ACC112 (cell line): ENCODE measurements at regions not wholly inside any gene's neighbourhood (a gene's known extent, or its start where the extent isn't known, plus 50 kb on each side); places are given as distances from the start of the nearest gene placed in this dataset.
"Not testable (repeated sequence)": the region's sequence is repeated elsewhere in the genome, so short reads cannot be mapped to it uniquely, and the experiment has no call there.

ENCODE experiments used
- H2AFZ ChIP-seq: fragments of 200-600 bp; sonication (generic); one replicate; pipeline ENCODE4 v1.6.0; 2017; ENCODE audit warnings: antibody characterized with exemption, low read length; ENCODE audit not compliant: unreplicated experiment
- H3K27ac ChIP-seq: fragments of 200-600 bp; sonication (generic); 2 replicates; pipeline ENCODE4 v1.5.1; 2014; ENCODE audit warnings: low read depth, mild to moderate bottlenecking, antibody characterized with exemption, low read length, moderate library complexity
- H3K27me3 ChIP-seq: fragments of 200-600 bp; sonication (generic); 2 replicates; pipeline ENCODE4 v1.6.1; 2014; ENCODE audit warnings: mild to moderate bottlenecking, antibody characterized with exemption, low read length, moderate library complexity, mixed read lengths; ENCODE audit not compliant: insufficient read depth
- H3K36me3 ChIP-seq: fragments of 200-600 bp; sonication (generic); 2 replicates; pipeline ENCODE4 v1.6.1; 2016; ENCODE audit warnings: mild to moderate bottlenecking, antibody characterized with exemption, low read length, moderate library complexity, mixed read lengths; ENCODE audit not compliant: insufficient read depth
- H3K4me1 ChIP-seq: fragments of 200-600 bp; sonication (generic); one replicate; pipeline ENCODE4 v1.6.1; 2016; ENCODE audit warnings: low read length, mixed read lengths; ENCODE audit not compliant: insufficient read depth, unreplicated experiment, control insufficient read depth
- H3K4me3 ChIP-seq: fragments of 200-600 bp; sonication (generic); 2 replicates; pipeline ENCODE4 v1.5.1; 2014; ENCODE audit warnings: mild to moderate bottlenecking, low read depth, low read length
- H3K79me2 ChIP-seq: fragments of 200-600 bp; sonication (generic); one replicate; pipeline ENCODE4 v1.6.0; 2016; ENCODE audit warnings: low read length; ENCODE audit not compliant: control insufficient read depth, unreplicated experiment, insufficient read depth

GRCh38 chr5:71821029-71821428, 102.0 kb downstream of the CARTPT start:
- H3K36me3 ChIP-seq: no peaks in the 10 kb centered on the region
- no peak overlapping the region for H3K4me3 ChIP-seq
- H3K27ac ChIP-seq: no peak overlapping the region
- no peak overlapping the region for H2AFZ ChIP-seq
- no peaks in the 10 kb centered on the region for H3K4me1 ChIP-seq
- no peaks in the 10 kb centered on the region for H3K79me2 ChIP-seq
- peaks cover 29% of the 10 kb centered on the region; the same call in 1 of the 2 replicates for H3K27me3 ChIP-seq

GRCh38 chr5:71822065-71822464, 103.0 kb downstream of the CARTPT start:
- H3K79me2 ChIP-seq: not testable (repeated sequence)

GRCh38 chr5:71825992-71826391, 106.9 kb downstream of the CARTPT start:
- H3K27ac ChIP-seq: no peak overlapping the region
- peaks cover 3% of the 10 kb centered on the region; the same call in 1 of the 2 replicates for H3K27me3 ChIP-seq
- no peaks in the 10 kb centered on the region for H3K79me2 ChIP-seq
- H2AFZ ChIP-seq: no peak overlapping the region
- no peaks in the 10 kb centered on the region for H3K36me3 ChIP-seq
- peaks cover 13% of the 10 kb centered on the region for H3K4me1 ChIP-seq
- H3K4me3 ChIP-seq: no peak overlapping the region

More at GRCh38 chr5:71822065-71822464, 103.0 kb downstream of the CARTPT start:
- H3K36me3 ChIP-seq, H2AFZ ChIP-seq, H3K4me1 ChIP-seq, H3K4me3 ChIP-seq, H3K27ac ChIP-seq: not testable (repeated sequence)
- H3K27me3 ChIP-seq: peaks cover 22% of the 10 kb centered on the region; the same call in 1 of the 2 replicates

- Histone ChIP-seq H3K36me3 (no peaks in the 10 kb centered on the region), H2AFZ (peak overlapping the region; percentile 53), H3K79me2 (no peaks in the 10 kb centered on the region), H3K4me1 (peaks cover 20% of the 10 kb centered on the region), H3K4me3 (no peak overlapping the region), H3K27me3 (no peaks in the 10 kb centered on the region), H3K27ac (peak overlapping the region; percentile 28)
These were observed 109.4 kb downstream of the CARTPT start for GRCh38 chr5:71828291-71829040.

- Histone ChIP-seq H3K4me1 (peaks cover 20% of the 10 kb centered on the region), H3K79me2 (no peaks in the 10 kb centered on the region), H3K4me3 (no peak overlapping the region), H2AFZ (no peak overlapping the region), H3K27me3 (no peaks in the 10 kb centered on the region), H3K27ac (no peak overlapping the region), H3K36me3 (no peaks in the 10 kb centered on the region)
These were observed 110.1 kb downstream of the CARTPT start for GRCh38 chr5:71829206-71829605.

- peak overlapping the region; percentile 64 for H3K27ac ChIP-seq
- H3K27me3 ChIP-seq: no peaks in the 10 kb centered on the region
- H3K36me3 ChIP-seq: no peaks in the 10 kb centered on the region
- H3K4me3 ChIP-seq: peak overlapping the region; percentile 46
- peaks cover 20% of the 10 kb centered on the region for H3K4me1 ChIP-seq
- no peaks in the 10 kb centered on the region for H3K79me2 ChIP-seq
- peak overlapping the region; percentile 80 for H2AFZ ChIP-seq
These were observed 111.8 kb downstream of the CARTPT start for GRCh38 chr5:71830681-71831539.

GRCh38 chr5:71832812-71833715, 114.0 kb downstream of the CARTPT start:
- no peaks in the 10 kb centered on the region for H3K79me2 ChIP-seq
- no peak overlapping the region for H2AFZ ChIP-seq
- H3K36me3 ChIP-seq: no peaks in the 10 kb centered on the region
- no peak overlapping the region for H3K27ac ChIP-seq
- no peaks in the 10 kb centered on the region for H3K27me3 ChIP-seq
- peaks cover 20% of the 10 kb centered on the region for H3K4me1 ChIP-seq
- H3K4me3 ChIP-seq: no peak overlapping the region

GRCh38 chr5:71834601-71835000, 115.5 kb downstream of the CARTPT start:
- Histone ChIP-seq H3K27me3 (no peaks in the 10 kb centered on the region), H2AFZ (no peak overlapping the region), H3K4me3 (no peak overlapping the region), H3K27ac (no peak overlapping the region), H3K4me1 (peaks cover 19% of the 10 kb centered on the region), H3K79me2 (no peaks in the 10 kb centered on the region), H3K36me3 (no peaks in the 10 kb centered on the region)

- Histone ChIP-seq H2AFZ (no peak overlapping the region), H3K36me3 (no peaks in the 10 kb centered on the region), H3K4me1 (peaks cover 7% of the 10 kb centered on the region)
These were observed 117.0 kb downstream of the CARTPT start for GRCh38 chr5:71836084-71836483.

GRCh38 chr5:71836559-71837112, 117.6 kb downstream of the CARTPT start:
- no peak overlapping the region for H2AFZ ChIP-seq
- no peak overlapping the region for H3K27ac ChIP-seq
- H3K4me1 ChIP-seq: peaks cover 1% of the 10 kb centered on the region
- H3K4me3 ChIP-seq: no peak overlapping the region
- H3K27me3 ChIP-seq: no peaks in the 10 kb centered on the region
- no peaks in the 10 kb centered on the region for H3K36me3 ChIP-seq
- no peaks in the 10 kb centered on the region for H3K79me2 ChIP-seq

More at GRCh38 chr5:71836084-71836483, 117.0 kb downstream of the CARTPT start:
- Histone ChIP-seq H3K79me2 (no peaks in the 10 kb centered on the region), H3K27ac (no peak overlapping the region), H3K27me3 (no peaks in the 10 kb centered on the region), H3K4me3 (no peak overlapping the region)
